NCI-H446 treated with DMSO at 0.1 percent for 48 hours (cell line): ENCODE measurements at regions not wholly inside any gene's neighbourhood (a gene's known extent, or its start where the extent isn't known, plus 50 kb on each side); places are given as distances from the start of the nearest gene placed in this dataset.
"Not testable (repeated sequence)": the region's sequence is repeated elsewhere in the genome, so short reads cannot be mapped to it uniquely, and the experiment has no call there.

Experiments
- DNase-seq: peaks from one replicate; lab custom pipeline; 2025; lab: John Stamatoyannopoulos, UW

DNA sequence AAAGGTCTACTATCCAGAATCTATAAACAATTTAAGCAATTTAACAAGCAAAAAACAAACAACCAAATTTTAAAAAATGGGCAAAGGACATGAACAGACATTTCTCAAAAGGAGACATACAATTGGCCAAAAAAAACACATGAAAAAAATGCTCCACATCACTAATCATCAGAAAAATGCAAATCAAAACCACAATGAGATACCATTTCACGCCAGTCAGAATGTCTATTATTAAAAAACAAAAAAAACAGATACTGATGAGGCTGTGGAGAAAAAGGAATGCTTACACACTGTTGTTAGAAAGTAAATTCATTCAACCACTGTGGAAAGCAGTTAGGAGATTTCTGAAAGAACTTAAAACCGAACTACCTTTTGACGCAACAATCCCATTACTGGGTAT is 66.4 kb upstream of the SESTD1 start:
- no peak for DNase-seq

DNA sequence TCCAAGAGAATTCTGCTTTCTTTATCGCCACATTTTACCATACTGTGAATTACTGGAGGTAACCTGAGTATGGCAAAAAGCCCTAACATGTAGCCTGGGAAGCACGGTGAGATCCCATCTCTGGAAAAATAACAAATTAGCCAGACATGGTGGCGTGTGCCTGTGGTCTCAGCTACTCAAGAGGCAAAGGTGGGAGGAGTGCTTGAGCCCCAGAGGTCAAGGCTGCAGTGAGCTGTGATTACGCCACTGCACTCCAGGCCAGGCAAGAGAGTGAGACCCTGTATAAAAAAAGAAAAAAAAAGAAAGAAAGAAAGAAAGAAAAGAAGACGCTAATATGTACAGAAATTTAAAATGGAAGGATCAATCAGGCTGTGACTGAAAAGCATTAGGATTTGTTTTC is 57.7 kb upstream of the SESTD1 start:
- DNase-seq = no peak

DNA sequence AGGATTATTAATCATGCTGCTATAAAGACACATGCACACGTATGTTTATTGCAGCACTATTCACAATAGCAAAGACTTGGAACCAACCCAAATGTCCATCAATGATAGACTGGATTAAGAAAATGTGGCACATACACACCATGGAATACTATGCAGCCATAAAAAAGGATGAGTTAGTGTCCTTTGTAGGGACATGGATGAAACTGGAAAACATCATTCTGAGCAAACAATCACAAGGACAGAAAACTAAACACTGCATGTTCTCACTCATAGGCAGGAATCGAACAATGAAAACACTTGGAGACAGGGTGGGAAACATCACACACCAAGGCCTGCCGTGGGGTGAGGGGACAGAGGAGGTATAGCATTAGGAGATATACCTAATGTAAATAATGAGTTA is 56.4 kb upstream of the SESTD1 start:
- DNase-seq = not testable (repeated sequence)

DNA sequence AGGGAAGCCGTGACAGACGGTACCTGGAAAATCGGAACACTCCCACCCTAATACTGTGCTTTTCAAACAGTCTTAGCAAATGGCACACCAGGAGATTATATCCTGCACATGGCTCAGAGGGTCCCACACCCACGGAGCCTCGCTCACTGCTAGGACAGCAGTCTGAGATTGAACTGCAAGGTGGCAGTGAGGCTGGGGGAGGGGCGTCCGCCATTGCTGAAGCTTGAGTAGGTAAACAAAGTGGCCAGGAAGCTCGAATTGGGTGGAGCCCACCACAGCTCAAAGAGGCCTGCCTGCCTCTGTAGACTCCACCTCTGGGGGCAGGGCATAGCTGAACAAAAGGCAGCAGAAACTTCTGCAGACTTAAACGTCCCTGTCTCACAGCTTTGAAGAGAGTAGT is 50.1 kb upstream of the SESTD1 start:
- DNase-seq = not testable (repeated sequence)
